ENCODE measurements at regions not wholly inside any gene's neighbourhood (a gene's known extent, or its start where the extent isn't known, plus 50 kb on each side); places are given as distances from the start of the nearest gene placed in this dataset.

DNA sequence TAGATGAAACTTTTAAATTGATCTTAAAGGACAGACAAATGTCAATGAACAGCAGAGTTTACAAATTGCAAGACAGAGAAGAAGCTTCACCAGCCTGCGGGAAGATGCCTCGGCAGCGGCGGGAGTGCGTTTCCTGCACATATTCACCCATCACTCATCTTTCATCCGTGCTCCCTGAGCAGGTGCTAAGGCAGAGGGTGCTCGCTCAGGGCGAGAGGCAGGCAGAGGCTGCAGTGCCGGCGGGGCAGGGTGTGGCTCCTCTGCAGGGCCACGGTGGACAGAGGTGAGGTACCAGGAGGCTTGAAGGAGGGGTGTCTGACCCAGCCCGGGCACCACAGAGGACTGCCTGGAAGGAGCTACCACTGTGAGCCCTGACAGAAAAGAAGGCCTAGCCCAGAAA lies 155.2 kb upstream of the PPP2R2D start:
- no peak overlapping the region for H2AFZ ChIP-seq (ENCODE audit: low read depth, low read length)
- H3K4me3 ChIP-seq (ENCODE audit: low read length) = no peak overlapping the region
- H3K36me3 ChIP-seq (ENCODE audit: insufficient read depth, low read length) = no peaks in the 10 kb centered on the region
- no peak overlapping the region for H3K4me2 ChIP-seq (ENCODE audit: low read length)
- H3K9me3 ChIP-seq (ENCODE audit: low read length) = no peaks in the 10 kb centered on the region
- no peaks in the 10 kb centered on the region for H3K79me2 ChIP-seq (replicated peaks; ENCODE audit: insufficient read depth, low read length)
- H3K27me3 ChIP-seq (ENCODE audit: insufficient read depth, low read depth, low read length) = no peaks in the 10 kb centered on the region
- no peak for TF ChIP-seq RAD21 (conservative IDR thresholded peaks at IDR 0.05)
- H3K9me2 ChIP-seq (ENCODE audit: insufficient read depth, low read length) = no peaks in the 10 kb centered on the region
- no peak overlapping the region for H3K9ac ChIP-seq (ENCODE audit: low read length)
- no peaks in the 10 kb centered on the region for H4K20me1 ChIP-seq (ENCODE audit: insufficient read depth)
- H3F3A ChIP-seq (ENCODE audit: insufficient read depth, low read length, poor library complexity, severe bottlenecking) = no peaks in the 10 kb centered on the region
- H3K27ac ChIP-seq (ENCODE audit: low read length) = no peak overlapping the region

DNA sequence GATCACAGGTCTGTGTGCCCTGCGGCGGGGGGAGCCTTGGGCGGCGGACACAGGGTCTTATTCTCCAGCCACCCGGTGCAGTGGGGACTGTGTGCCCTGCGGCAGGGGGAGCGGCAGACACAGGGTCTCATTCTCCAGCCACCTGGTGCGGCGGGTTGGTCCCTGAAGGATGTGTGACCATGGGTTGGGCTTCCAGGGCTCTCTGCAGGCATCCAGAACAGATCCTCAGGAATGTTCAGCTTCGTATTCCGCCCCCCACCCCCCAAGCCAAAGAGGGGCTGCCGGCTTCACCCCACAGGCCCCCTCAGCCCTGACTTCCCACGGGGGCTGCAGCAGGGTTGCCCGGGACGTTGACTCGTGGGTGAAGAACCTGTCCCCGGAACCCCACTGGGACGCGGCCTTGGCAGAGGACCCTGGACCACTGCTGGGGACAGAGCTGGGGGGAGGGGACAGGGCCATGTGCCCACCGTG lies 154.5 kb upstream of the PPP2R2D start:
- Histone ChIP-seq H3K9ac (ENCODE audit: low read length) (no peak overlapping the region), H3K9me3 (ENCODE audit: low read length) (no peaks in the 10 kb centered on the region), H3F3A (ENCODE audit: insufficient read depth, low read length, poor library complexity, severe bottlenecking) (no peaks in the 10 kb centered on the region), H3K27me3 (ENCODE audit: insufficient read depth, low read depth, low read length) (no peaks in the 10 kb centered on the region), H3K27ac (ENCODE audit: low read length) (no peak overlapping the region), H3K4me3 (ENCODE audit: low read length) (no peak overlapping the region), H3K9me2 (ENCODE audit: insufficient read depth, low read length) (no peaks in the 10 kb centered on the region), H4K20me1 (ENCODE audit: insufficient read depth) (no peaks in the 10 kb centered on the region), H2AFZ (ENCODE audit: low read depth, low read length) (no peak overlapping the region), H3K79me2 (replicated peaks; ENCODE audit: insufficient read depth, low read length) (no peaks in the 10 kb centered on the region), H3K36me3 (ENCODE audit: insufficient read depth, low read length) (no peaks in the 10 kb centered on the region), H3K4me2 (ENCODE audit: low read length) (no peak overlapping the region)
- TF ChIP-seq RAD21 (conservative IDR thresholded peaks at IDR 0.05) = no peak
- TF ChIP-seq TAF1 (IDR thresholded peaks at IDR 0.05; ENCODE audit: low read depth) = no peak
- no peak for TF ChIP-seq POLR2AphosphoS5 (IDR thresholded peaks at IDR 0.05)
- TF ChIP-seq EZH2 (IDR thresholded peaks at IDR 0.05; ENCODE audit: borderline replicate concordance, insufficient read depth, low read length, poor library complexity, severe bottlenecking) = no peak
- TF ChIP-seq, protein P1, sequence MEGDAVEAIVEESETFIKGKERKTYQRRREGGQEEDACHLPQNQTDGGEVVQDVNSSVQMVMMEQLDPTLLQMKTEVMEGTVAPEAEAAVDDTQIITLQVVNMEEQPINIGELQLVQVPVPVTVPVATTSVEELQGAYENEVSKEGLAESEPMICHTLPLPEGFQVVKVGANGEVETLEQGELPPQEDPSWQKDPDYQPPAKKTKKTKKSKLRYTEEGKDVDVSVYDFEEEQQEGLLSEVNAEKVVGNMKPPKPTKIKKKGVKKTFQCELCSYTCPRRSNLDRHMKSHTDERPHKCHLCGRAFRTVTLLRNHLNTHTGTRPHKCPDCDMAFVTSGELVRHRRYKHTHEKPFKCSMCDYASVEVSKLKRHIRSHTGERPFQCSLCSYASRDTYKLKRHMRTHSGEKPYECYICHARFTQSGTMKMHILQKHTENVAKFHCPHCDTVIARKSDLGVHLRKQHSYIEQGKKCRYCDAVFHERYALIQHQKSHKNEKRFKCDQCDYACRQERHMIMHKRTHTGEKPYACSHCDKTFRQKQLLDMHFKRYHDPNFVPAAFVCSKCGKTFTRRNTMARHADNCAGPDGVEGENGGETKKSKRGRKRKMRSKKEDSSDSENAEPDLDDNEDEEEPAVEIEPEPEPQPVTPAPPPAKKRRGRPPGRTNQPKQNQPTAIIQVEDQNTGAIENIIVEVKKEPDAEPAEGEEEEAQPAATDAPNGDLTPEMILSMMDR (IDR thresholded peaks at IDR 0.05; ENCODE audit: poor library complexity, severe bottlenecking) = no peak
- TF ChIP-seq SMC3 (conservative IDR thresholded peaks at IDR 0.05; ENCODE audit: poor library complexity) = no peak
- no peak for TF ChIP-seq MXI1 (conservative IDR thresholded peaks at IDR 0.05; ENCODE audit: poor library complexity, severe bottlenecking)
- TF ChIP-seq EP300 (conservative IDR thresholded peaks at IDR 0.05; ENCODE audit: poor library complexity, severe bottlenecking) = no peak
- TF ChIP-seq, protein P2, sequence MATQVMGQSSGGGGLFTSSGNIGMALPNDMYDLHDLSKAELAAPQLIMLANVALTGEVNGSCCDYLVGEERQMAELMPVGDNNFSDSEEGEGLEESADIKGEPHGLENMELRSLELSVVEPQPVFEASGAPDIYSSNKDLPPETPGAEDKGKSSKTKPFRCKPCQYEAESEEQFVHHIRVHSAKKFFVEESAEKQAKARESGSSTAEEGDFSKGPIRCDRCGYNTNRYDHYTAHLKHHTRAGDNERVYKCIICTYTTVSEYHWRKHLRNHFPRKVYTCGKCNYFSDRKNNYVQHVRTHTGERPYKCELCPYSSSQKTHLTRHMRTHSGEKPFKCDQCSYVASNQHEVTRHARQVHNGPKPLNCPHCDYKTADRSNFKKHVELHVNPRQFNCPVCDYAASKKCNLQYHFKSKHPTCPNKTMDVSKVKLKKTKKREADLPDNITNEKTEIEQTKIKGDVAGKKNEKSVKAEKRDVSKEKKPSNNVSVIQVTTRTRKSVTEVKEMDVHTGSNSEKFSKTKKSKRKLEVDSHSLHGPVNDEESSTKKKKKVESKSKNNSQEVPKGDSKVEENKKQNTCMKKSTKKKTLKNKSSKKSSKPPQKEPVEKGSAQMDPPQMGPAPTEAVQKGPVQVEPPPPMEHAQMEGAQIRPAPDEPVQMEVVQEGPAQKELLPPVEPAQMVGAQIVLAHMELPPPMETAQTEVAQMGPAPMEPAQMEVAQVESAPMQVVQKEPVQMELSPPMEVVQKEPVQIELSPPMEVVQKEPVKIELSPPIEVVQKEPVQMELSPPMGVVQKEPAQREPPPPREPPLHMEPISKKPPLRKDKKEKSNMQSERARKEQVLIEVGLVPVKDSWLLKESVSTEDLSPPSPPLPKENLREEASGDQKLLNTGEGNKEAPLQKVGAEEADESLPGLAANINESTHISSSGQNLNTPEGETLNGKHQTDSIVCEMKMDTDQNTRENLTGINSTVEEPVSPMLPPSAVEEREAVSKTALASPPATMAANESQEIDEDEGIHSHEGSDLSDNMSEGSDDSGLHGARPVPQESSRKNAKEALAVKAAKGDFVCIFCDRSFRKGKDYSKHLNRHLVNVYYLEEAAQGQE (IDR thresholded peaks at IDR 0.05; ENCODE audit: borderline replicate concordance) = no peak

DNA sequence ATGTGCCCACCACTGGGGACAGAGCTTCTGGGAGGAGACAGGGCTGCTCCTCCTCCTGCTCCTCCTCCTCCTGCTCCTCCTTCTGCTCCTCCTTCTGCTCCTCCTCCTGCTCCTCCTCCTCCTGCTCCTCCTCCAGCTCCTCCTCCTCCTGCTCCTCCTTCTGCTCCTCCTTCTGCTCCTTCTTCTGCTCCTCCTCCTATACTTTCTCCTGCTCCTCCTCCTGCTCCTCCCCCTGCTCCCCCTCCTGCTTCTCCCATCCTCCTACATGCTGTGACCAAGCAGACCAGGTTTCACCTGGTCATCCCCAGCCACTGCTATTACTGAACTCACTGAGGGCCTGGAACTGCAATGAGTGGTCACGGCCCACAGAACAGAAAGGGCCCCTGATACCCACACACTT lies 154.0 kb upstream of the PPP2R2D start:
- no peaks in the 10 kb centered on the region for H4K20me1 ChIP-seq (ENCODE audit: insufficient read depth)
- no peak overlapping the region for H3K27ac ChIP-seq (ENCODE audit: low read length)
- no peak overlapping the region for H3K4me3 ChIP-seq (ENCODE audit: low read length)
- no peaks in the 10 kb centered on the region for H3K27me3 ChIP-seq (ENCODE audit: insufficient read depth, low read depth, low read length)
- H3F3A ChIP-seq (ENCODE audit: insufficient read depth, low read length, poor library complexity, severe bottlenecking) = no peaks in the 10 kb centered on the region
- no peak for TF ChIP-seq EP300 (conservative IDR thresholded peaks at IDR 0.05; ENCODE audit: poor library complexity, severe bottlenecking)
- TF ChIP-seq MXI1 (conservative IDR thresholded peaks at IDR 0.05; ENCODE audit: poor library complexity, severe bottlenecking) = no peak
- TF ChIP-seq, protein P1 (IDR thresholded peaks at IDR 0.05; ENCODE audit: poor library complexity, severe bottlenecking) = no peak
- TF ChIP-seq SMC3 (conservative IDR thresholded peaks at IDR 0.05; ENCODE audit: poor library complexity) = no peak
- no peak for TF ChIP-seq RAD21 (conservative IDR thresholded peaks at IDR 0.05)
- TF ChIP-seq EZH2 (IDR thresholded peaks at IDR 0.05; ENCODE audit: borderline replicate concordance, insufficient read depth, low read length, poor library complexity, severe bottlenecking) = no peak
- TF ChIP-seq TAF1 (IDR thresholded peaks at IDR 0.05; ENCODE audit: low read depth) = no peak
- TF ChIP-seq POLR2AphosphoS5 (IDR thresholded peaks at IDR 0.05) = no peak
- TF ChIP-seq, protein P2 (IDR thresholded peaks at IDR 0.05; ENCODE audit: borderline replicate concordance) = no peak
- H3K9me2 ChIP-seq (ENCODE audit: insufficient read depth, low read length) = no peaks in the 10 kb centered on the region
- no peak overlapping the region for H3K9ac ChIP-seq (ENCODE audit: low read length)
- no peak overlapping the region for H2AFZ ChIP-seq (ENCODE audit: low read depth, low read length)
- H3K36me3 ChIP-seq (ENCODE audit: insufficient read depth, low read length) = no peaks in the 10 kb centered on the region
- H3K79me2 ChIP-seq (replicated peaks; ENCODE audit: insufficient read depth, low read length) = no peaks in the 10 kb centered on the region
- H3K4me2 ChIP-seq (ENCODE audit: low read length) = no peak overlapping the region
- no peaks in the 10 kb centered on the region for H3K9me3 ChIP-seq (ENCODE audit: low read length)
